Breast epithelium (tissue), 4 donors: ENCODE measurements at regions not wholly inside any gene's neighbourhood (a gene's known extent, or its start where the extent isn't known, plus 50 kb on each side); places are given as distances from the start of the nearest gene placed in this dataset.

Experiments used
- DNase-seq, 2 donors: peaks; one replicate each; pipeline ENCODE4 v3.0.0-alpha.2; 2019; ENCODE audit warnings: low spot score in 2 of 2
- H3K27ac ChIP-seq, 2 donors: fragments of 200-600 bp; sonication (generic) in 1 of 2; one replicate each; pipeline ENCODE4 v1.5.1; 2016 to 2019; ENCODE audit warnings: mild to moderate bottlenecking in 1 of 2
- H3K27me3 ChIP-seq, 2 donors: fragments of 200-600 bp; sonication (generic) in 1 of 2; one replicate each; pipeline versions ENCODE4 v1.5.1 to v1.6.0; 2017 to 2019; ENCODE audit warnings: control low read depth in 1 of 2, mild to moderate bottlenecking in 1 of 2
- H3K36me3 ChIP-seq: fragments of 200-600 bp; one replicate; pipeline ENCODE4 v1.5.1; 2019
- H3K4me1 ChIP-seq, 2 donors: fragments of 200-600 bp; sonication (generic); one replicate each; pipeline ENCODE4 v1.5.1; 2016 to 2019; ENCODE audit warnings: control low read depth in 1 of 2
- H3K4me3 ChIP-seq, 3 donors: fragments of 200-600 bp; sonication (generic); 1 replicate in 2 of 3; 2 replicates in 1 of 3; pipeline ENCODE4 v1.5.1; 2016 to 2019; ENCODE audit warnings: mild to moderate bottlenecking in 3 of 3, moderate library complexity in 2 of 3
- H3K9me3 ChIP-seq, 2 donors: fragments of 200-600 bp; sonication (generic) in 1 of 2; one replicate each; pipeline ENCODE4 v1.5.1; 2016 to 2019; ENCODE audit warnings: control low read depth in 1 of 2
- POLR2A ChIP-seq: fragments of 450-650 bp; IDR thresholded peaks from one replicate; pipeline ENCODE4 v1.6.1; 2016; ENCODE audit warnings: antibody characterized with exemption, mild to moderate bottlenecking, moderate library complexity
- POLR2AphosphoS5 ChIP-seq, 3 donors: sonication (generic); formaldehyde crosslinking; IDR thresholded peaks; one replicate each; pipeline ENCODE4 v1.6.1; 2017; ENCODE audit warnings: antibody characterized with exemption in 3 of 3
- intact Hi-C: fragments of 100-400 bp; cut with DNase I; formaldehyde crosslinking; loops from one replicate; pipeline ENCODE4 v1.15.1; 2023; ENCODE audit warnings: low total_unique reads
- TF ChIP-seq, protein P1 (sequence below), 3 donors: fragments of 450-650 bp; IDR thresholded peaks; one replicate each; pipeline ENCODE4 v1.5.1; 2016 to 2017; ENCODE audit warnings: antibody characterized with exemption in 3 of 3, mild to moderate bottlenecking in 3 of 3, moderate library complexity in 3 of 3

DNA sequence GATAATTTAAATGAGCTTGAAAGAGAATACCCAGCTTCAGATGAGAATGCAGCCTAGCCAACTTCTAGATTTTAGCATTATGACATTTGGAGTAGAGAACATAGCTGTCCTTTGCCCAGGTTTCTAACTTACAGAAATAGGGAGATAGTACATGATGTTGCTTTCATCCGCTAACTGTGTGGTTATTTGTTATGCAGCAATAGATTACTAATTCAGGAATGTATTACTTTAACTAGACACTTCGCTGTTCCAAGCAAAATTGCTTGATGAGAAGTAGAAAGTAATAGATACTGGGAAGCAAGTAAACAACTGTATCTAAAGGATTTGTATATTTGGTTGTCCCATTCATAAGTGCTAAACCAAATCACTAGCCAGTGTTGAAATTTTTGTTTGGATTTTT, 790.9 kb upstream of the PRR20A start:
- H3K4me3 ChIP-seq, result no peak overlapping the region
- no peak for DNase-seq
- H3K27me3 ChIP-seq, result no peaks in the 10 kb centered on the region
- intact Hi-C loops, result no loop called here
- no peaks in the 10 kb centered on the region for H3K9me3 ChIP-seq
- TF ChIP-seq POLR2AphosphoS5 (IDR thresholded peaks at IDR 0.05) (no peak), POLR2A (no peak)
- TF ChIP-seq, protein P1, sequence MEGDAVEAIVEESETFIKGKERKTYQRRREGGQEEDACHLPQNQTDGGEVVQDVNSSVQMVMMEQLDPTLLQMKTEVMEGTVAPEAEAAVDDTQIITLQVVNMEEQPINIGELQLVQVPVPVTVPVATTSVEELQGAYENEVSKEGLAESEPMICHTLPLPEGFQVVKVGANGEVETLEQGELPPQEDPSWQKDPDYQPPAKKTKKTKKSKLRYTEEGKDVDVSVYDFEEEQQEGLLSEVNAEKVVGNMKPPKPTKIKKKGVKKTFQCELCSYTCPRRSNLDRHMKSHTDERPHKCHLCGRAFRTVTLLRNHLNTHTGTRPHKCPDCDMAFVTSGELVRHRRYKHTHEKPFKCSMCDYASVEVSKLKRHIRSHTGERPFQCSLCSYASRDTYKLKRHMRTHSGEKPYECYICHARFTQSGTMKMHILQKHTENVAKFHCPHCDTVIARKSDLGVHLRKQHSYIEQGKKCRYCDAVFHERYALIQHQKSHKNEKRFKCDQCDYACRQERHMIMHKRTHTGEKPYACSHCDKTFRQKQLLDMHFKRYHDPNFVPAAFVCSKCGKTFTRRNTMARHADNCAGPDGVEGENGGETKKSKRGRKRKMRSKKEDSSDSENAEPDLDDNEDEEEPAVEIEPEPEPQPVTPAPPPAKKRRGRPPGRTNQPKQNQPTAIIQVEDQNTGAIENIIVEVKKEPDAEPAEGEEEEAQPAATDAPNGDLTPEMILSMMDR (IDR thresholded peaks at IDR 0.05), result no peak
- H3K36me3 ChIP-seq, result no peaks in the 10 kb centered on the region
- no peaks in the 10 kb centered on the region for H3K4me1 ChIP-seq
- H3K27ac ChIP-seq, result no peak overlapping the region

GRCh38 chr13:56351041-56351440, 789.7 kb upstream of the PRR20A start:
- Histone ChIP-seq H3K27ac (no peak overlapping the region), H3K36me3 (no peaks in the 10 kb centered on the region), H3K4me1 (no peaks in the 10 kb centered on the region), H3K27me3 (no peaks in the 10 kb centered on the region), H3K4me3 (no peak overlapping the region), H3K9me3 (no peaks in the 10 kb centered on the region)
- no peak for TF ChIP-seq POLR2A
- TF ChIP-seq POLR2AphosphoS5 (IDR thresholded peaks at IDR 0.05), result no peak
- TF ChIP-seq, protein P1 (IDR thresholded peaks at IDR 0.05), result no peak
- no peak for DNase-seq
- intact Hi-C loops, result no loop called here

DNA sequence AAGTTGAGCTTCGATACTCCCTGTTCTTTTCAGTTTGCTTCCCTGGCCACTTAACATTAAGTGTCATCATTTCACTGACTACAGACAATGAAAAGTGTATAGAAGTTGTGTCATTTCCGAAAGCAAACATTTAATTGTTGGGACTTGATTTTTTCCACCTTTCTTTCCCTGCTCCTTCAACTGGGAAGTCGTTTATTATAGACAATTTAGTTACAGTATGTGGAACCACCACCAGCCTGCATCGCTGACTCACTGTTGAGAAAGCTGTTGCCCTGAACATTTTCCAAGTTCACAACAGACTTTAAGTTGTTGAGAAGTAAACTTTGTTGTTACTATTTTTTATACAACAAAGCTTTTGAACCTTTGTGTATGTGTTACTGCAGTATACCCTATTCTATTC, 788.4 kb upstream of the PRR20A start:
- Histone ChIP-seq H3K36me3 (no peaks in the 10 kb centered on the region), H3K4me1 (no peaks in the 10 kb centered on the region), H3K9me3 (no peaks in the 10 kb centered on the region), H3K4me3 (no peak overlapping the region), H3K27me3 (no peaks in the 10 kb centered on the region), H3K27ac (no peak overlapping the region)
- TF ChIP-seq POLR2AphosphoS5 (IDR thresholded peaks at IDR 0.05) (no peak), POLR2A (no peak)
- DNase-seq, result no peak
- intact Hi-C loops, result no loop called here

DNA sequence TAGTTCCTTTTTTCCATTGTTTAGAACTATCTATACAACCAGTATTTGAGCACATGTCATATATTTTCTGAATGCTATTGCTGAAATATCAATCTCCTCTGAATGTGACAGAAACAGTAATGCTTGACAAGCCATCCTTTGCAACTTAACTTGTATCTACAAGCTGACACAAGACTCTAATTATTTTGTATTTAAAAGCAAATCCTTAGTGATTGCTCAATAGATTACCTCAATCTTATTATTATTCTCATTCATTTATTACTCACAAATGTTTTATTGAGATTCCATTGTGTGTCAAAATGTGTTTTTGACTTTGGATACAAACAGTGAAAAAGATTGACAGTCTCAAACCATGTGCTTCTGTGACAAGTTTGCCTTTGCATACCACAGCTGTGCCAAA, 787.8 kb upstream of the PRR20A start:
- TF ChIP-seq, protein P1 (IDR thresholded peaks at IDR 0.05), result no peak
- TF ChIP-seq POLR2A (no peak), POLR2AphosphoS5 (IDR thresholded peaks at IDR 0.05) (no peak)
- Histone ChIP-seq H3K27me3 (no peaks in the 10 kb centered on the region), H3K9me3 (no peaks in the 10 kb centered on the region), H3K27ac (no peak overlapping the region), H3K4me3 (no peak overlapping the region), H3K36me3 (no peaks in the 10 kb centered on the region), H3K4me1 (no peaks in the 10 kb centered on the region)
- no peak for DNase-seq
- intact Hi-C loops, result no loop called here

- no peak for TF ChIP-seq POLR2A
- TF ChIP-seq, protein P1 (IDR thresholded peaks at IDR 0.05), result no peak
- TF ChIP-seq POLR2AphosphoS5 (IDR thresholded peaks at IDR 0.05), result no peak
Measured at GRCh38 chr13:56356690-56357089, 784.0 kb upstream of the PRR20A start.

DNA sequence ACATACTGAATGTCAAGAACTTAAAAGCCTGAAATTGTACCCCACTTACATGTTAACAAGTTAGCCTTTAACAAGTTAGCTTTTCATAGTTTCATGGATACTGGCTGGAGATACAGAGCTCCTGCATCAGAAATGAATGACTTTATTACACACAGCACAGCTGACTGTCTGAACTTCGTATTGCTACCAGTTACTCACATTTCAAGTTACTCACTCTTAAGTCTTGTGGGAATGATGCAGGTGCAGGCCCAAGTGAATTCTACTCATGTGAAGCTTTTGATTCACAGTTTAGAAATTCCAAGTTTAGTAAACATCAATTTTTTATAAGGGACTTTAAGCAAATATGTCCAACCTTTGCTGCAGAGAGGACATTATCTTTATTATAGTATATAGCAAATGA, 762.2 kb upstream of the PRR20A start:
- H3K36me3 ChIP-seq, result no peaks in the 10 kb centered on the region
- intact Hi-C loops, result no loop called here
- no peak for TF ChIP-seq POLR2A
- no peak for DNase-seq
- no peaks in the 10 kb centered on the region for H3K9me3 ChIP-seq
- H3K4me1 ChIP-seq, result no peaks in the 10 kb centered on the region
- H3K27me3 ChIP-seq, result no peaks in the 10 kb centered on the region
- H3K27ac ChIP-seq, result no peak overlapping the region
- no peak overlapping the region for H3K4me3 ChIP-seq

More at GRCh38 chr13:56356690-56357089, 784.0 kb upstream of the PRR20A start:
- Histone ChIP-seq H3K4me3 (no peak overlapping the region), H3K36me3 (no peaks in the 10 kb centered on the region), H3K27ac (no peak overlapping the region), H3K27me3 (no peaks in the 10 kb centered on the region), H3K9me3 (peaks cover 0 to 3% of the 10 kb centered on the region in 2 donors), H3K4me1 (no peaks in the 10 kb centered on the region)
- DNase-seq, result no peak
- intact Hi-C loops, result no loop called here
